Urothelium cell line (cell line): ENCODE measurements at regions not wholly inside any gene's neighbourhood (a gene's known extent, or its start where the extent isn't known, plus 50 kb on each side); places are given as distances from the start of the nearest gene placed in this dataset.
"Not testable (repeated sequence)": the region's sequence is repeated elsewhere in the genome, so short reads cannot be mapped to it uniquely, and the experiment has no call there.

Experiments used
- DNase-seq: peaks from one replicate; pipeline ENCODE4 v3.0.0; 2011; ENCODE audit warnings: low spot score, mixed read lengths
- FAIRE-seq: peaks from 2 replicates; lab custom pipeline; 2011; peaks lifted over from hg19 to GRCh38; lab: Jason Lieb, UNC

GRCh38 chr5:84791138-84791537, 406.5 kb upstream of the EDIL3 start:
- FAIRE-seq = no peak
- DNase-seq = no peak

- DNase-seq (no peak), FAIRE-seq (no peak)
These were observed 405.7 kb upstream of the EDIL3 start for GRCh38 chr5:84790406-84790805.

- no peak for DNase-seq
- no peak for FAIRE-seq
These were observed 398.3 kb upstream of the EDIL3 start for GRCh38 chr5:84783003-84783402.

GRCh38 chr5:84779186-84779585, 394.5 kb upstream of the EDIL3 start:
- DNase-seq = peak; percentile 3
- FAIRE-seq = no peak

GRCh38 chr5:84764227-84764626, 379.5 kb upstream of the EDIL3 start:
- DNase-seq = no peak
- FAIRE-seq = no peak

- FAIRE-seq = no peak
- DNase-seq = no peak
These were observed 373.3 kb upstream of the EDIL3 start for GRCh38 chr5:84758008-84758407.

GRCh38 chr5:84752780-84753179, 368.1 kb upstream of the EDIL3 start:
- DNase-seq = no peak
- no peak for FAIRE-seq

- no peak for FAIRE-seq
- no peak for DNase-seq
These were observed 363.6 kb upstream of the EDIL3 start for GRCh38 chr5:84748313-84748712.

- DNase-seq, FAIRE-seq: not testable (repeated sequence)
These were observed 361.6 kb upstream of the EDIL3 start for GRCh38 chr5:84746280-84746679.

- no peak for FAIRE-seq
- DNase-seq = no peak
These were observed 356.4 kb upstream of the EDIL3 start for GRCh38 chr5:84741056-84741455.

GRCh38 chr5:84729326-84729725, 344.6 kb upstream of the EDIL3 start:
- peak; percentile 17 for DNase-seq
- FAIRE-seq = no peak

GRCh38 chr5:84727708-84728107, 343.0 kb upstream of the EDIL3 start:
- FAIRE-seq = no peak
- no peak for DNase-seq

- DNase-seq (no peak), FAIRE-seq (no peak)
These were observed 341.4 kb upstream of the EDIL3 start for GRCh38 chr5:84725946-84726570.

- FAIRE-seq (no peak), DNase-seq (peak; percentile 18)
These were observed 340.0 kb upstream of the EDIL3 start for GRCh38 chr5:84724683-84725082.

- DNase-seq (no peak), FAIRE-seq (no peak)
These were observed 339.5 kb upstream of the EDIL3 start for GRCh38 chr5:84724181-84724580.

- FAIRE-seq (no peak), DNase-seq (no peak)
These were observed 333.7 kb upstream of the EDIL3 start for GRCh38 chr5:84718377-84718776.

GRCh38 chr5:84715686-84716085, 331.0 kb upstream of the EDIL3 start:
- FAIRE-seq (no peak), DNase-seq (no peak)

- no peak for DNase-seq
- no peak for FAIRE-seq
These were observed 330.4 kb upstream of the EDIL3 start for GRCh38 chr5:84715091-84715490.

GRCh38 chr5:84709075-84709474, 324.4 kb upstream of the EDIL3 start:
- FAIRE-seq (no peak), DNase-seq (no peak)

GRCh38 chr5:84706678-84707641, 322.3 kb upstream of the EDIL3 start:
- FAIRE-seq = no peak
- DNase-seq = no peak

GRCh38 chr5:84700545-84700944, 315.9 kb upstream of the EDIL3 start:
- not testable (repeated sequence) for DNase-seq, FAIRE-seq

GRCh38 chr5:84696651-84697050, 312.0 kb upstream of the EDIL3 start:
- FAIRE-seq (no peak), DNase-seq (peak; percentile 72)
